GM18499 (cell line): ENCODE measurements at regions not wholly inside any gene's neighbourhood (a gene's known extent, or its start where the extent isn't known, plus 50 kb on each side); places are given as distances from the start of the nearest gene placed in this dataset.
"Not testable (repeated sequence)": the region's sequence is repeated elsewhere in the genome, so short reads cannot be mapped to it uniquely, and the experiment has no call there.

ENCODE experiments used
- ATAC-seq: cut with Tn5 transposase; IDR thresholded peaks from one replicate; pipeline ENCODE4 v1.9.1; 2021; ENCODE audit warnings: moderate number of reproducible peaks; ENCODE audit not compliant: insufficient read depth, unreplicated experiment

DNA sequence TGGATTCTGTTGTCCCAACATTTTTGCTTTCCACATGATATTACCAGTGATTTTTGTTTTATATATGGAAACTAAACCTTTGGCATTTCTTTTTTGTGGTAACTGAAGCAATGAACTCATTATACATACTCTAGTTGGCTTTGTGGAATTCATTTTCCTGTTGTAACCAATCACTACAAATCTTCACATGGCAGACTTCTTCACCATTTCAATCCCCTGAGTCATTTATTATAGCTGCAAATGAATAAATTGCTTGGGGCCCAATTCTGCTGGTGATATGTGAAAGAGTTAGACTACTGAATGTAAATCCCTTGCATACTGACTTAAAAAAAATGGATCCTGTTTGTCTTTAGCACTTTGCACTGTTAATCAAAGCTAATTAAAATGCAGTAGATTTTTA lies 1709.6 kb upstream of the WWC1 start:
- ATAC-seq = no peak

DNA sequence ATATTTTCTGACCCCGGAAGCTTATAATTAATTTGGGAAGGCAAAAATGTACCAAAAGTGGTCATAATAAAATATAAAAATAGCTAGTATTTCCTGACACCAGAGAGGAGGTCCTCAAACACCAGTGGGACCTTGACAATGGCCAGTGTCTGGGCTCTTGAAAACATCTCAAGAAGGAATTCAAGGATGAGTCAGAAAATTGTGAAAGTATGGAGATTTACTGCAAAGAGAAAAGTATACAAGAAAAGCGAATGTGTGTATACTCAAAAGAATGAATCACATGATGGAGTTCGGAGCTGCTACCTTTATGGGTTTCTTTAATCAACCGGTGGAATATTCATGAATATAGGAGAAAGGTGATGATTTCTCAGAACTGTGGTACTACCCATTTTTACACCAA lies 1709.0 kb upstream of the WWC1 start:
- no peak for ATAC-seq

DNA sequence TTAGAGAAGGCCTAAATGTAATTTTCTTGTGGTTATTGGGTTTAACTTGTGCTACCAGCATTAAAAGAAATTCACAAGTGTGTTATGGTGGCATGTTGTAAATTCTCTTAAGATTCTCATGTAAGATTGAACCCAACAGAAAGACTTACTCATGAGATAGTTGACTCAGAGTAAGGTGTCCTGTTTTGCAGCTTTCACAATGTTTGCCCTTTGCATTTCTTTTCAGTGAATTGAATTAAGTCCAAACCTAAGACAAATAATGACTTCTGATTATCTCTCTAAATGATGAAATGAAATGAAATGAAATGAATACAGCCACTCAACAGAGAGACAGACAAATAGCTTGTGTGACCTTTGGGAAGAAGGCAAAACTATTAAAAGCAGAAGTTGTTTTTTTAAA lies 1696.9 kb upstream of the WWC1 start:
- ATAC-seq = no peak

- ATAC-seq = no peak
Measured at GRCh38 chr5:166595274-166595951, 1696.0 kb upstream of the WWC1 start.

DNA sequence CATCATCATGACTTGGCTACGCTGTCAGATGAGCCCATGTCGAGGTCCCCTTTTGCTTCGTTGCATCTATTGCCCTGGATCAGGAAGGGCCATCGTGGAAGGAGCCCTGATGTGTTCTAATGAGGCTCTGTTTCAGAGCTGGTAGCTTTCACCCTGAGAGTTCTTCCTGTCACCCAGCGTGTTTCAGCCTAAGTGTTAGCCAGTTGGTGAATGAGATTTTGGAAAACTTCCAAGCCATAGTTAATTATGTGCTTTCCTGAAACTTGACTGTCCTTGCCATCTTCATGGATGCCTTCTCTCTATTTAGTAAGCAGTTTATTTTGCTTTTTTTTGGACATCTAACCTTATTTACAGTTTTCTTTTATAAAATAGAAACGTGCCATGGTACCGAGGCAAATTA lies 1695.4 kb upstream of the WWC1 start:
- no peak for ATAC-seq

DNA sequence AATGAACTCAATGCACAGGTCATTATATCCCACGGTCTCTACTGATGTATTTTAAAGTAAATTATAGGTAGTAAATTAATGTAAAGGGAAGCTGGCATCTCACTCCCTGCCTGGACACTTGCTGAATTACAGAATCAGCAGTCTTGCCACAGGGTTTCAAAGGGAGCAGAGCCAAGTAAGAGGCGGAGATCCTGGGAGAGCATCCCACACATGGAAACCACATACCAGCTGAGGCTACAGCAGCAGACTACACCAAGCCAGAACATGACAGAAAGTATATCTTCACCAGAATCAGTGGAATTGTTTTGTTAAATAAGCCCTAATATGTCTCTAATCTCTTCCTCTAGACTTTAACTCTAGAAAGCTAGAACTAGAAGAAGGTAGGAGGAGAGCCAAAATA lies 1689.2 kb upstream of the WWC1 start:
- ATAC-seq = no peak

DNA sequence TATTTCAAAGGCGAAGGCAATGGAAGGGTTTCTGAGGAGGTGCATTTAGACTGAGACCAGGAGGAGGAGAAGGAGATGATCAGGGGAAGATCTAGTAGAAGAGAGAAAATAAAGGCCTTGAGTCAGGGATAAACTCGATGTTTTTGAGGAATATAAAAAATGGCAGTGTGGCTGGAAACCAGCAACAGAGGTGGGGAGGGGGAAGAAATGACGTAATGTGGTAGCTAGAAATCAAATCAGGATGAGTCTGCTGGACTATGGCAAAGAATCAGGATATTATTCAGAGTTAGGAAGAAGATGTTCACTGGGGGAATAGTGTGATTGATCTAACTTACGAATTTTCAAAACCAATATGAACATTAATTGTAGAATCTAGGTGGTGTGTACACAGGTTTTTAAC lies 1673.9 kb upstream of the WWC1 start:
- no peak for ATAC-seq

GRCh38 chr5:166618526-166618925 lies 1672.9 kb upstream of the WWC1 start:
- ATAC-seq = no peak

GRCh38 chr5:166624573-166624972 lies 1666.9 kb upstream of the WWC1 start:
- no peak for ATAC-seq

- ATAC-seq = no peak
Measured at GRCh38 chr5:166625210-166625865, 1666.1 kb upstream of the WWC1 start.

DNA sequence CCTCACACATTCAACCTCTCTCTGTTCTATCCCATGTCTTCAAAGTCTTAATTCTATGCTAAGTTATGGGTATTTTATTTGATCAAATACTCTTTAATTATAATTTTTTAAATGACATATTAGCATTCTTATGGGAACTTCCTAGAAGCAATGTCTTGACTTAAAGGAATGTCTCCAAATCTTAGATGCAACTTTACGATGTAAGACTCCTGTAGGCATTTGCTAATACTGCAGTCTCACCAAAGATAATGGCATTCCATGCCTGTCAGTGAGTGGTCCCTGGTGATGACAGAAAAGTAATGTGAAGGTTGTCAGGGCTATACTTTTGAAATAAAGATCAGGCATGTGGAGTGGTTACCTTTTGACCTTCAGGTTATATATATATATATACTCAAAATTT lies 1654.2 kb upstream of the WWC1 start:
- no peak for ATAC-seq

DNA sequence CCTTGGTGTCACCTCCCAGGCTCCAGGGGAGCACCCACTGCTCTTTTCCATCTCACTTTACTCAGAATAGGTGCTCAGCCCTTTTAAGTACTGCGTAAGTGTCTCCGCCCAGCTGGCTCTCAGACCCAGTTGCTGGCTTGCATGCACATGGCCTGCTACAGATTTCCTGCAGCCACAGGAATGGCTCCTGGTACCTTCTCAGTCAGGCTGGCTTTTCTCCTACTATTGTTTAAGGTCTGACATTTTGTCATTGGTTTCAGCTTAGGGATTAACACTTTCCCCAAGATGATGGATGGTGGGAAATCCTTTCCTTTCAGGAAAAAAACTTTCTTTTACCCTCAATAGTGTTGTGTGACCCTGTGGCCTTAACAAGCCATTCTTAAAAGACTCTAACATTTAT lies 1652.3 kb upstream of the WWC1 start:
- no peak for ATAC-seq

DNA sequence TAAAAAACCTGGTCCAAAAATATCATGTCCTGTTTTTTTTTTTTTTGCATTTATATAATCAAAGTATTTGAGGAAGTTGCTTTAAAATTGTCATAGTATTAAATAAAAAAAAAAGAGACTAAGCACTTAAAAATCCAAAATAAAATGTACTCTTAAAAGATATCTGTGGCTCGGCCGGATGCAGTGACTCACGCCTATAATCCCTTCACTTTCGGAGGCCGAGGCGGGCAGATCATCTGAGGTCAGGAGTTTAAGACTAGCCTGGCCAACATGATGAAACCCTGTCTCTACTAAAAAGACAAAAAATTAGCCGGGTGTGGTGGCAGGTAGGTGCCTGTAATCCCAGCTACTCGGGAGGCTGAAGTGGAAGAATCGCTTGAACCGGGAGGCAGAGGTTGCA lies 1651.3 kb upstream of the WWC1 start:
- ATAC-seq = not testable (repeated sequence)

GRCh38 chr5:166648736-166649135 lies 1642.7 kb upstream of the WWC1 start:
- ATAC-seq = no peak

DNA sequence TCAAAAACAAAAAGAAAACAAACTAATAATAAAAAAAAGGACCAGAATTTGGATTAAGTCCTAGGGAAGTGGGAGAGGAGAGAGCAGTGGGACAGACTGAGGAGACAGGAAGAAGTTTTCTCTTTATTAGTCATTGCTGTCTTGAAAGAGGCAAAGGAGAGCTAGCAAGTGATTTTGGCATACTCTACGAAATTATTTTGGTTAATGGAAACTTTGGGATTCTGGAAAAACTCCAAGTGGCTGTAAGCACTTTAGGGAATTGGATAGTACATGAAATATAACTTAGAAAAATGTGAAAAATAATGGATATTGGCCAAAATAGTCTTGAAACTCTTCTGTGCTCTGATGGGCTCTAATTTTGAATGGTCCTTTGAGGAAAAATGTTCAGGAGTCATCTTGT lies 1641.8 kb upstream of the WWC1 start:
- no peak for ATAC-seq

DNA sequence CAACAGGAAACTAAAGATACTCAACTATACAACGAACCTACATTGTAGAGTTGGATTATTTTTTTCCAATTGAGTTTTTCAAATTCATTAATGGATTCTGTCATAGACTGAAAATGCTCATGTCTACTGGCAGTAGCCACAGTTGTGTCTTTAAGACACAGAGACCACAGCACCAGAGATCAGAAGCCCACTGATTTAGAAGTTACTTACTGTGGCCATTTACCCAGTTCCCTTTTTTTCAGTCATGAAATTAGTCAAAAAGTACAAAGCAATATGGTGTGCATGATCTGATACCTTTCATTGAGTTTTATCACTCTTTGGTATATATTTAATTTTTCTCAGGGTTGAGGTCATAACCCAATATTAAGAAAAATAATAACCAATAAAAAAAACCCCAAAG lies 1640.2 kb upstream of the WWC1 start:
- ATAC-seq = no peak

DNA sequence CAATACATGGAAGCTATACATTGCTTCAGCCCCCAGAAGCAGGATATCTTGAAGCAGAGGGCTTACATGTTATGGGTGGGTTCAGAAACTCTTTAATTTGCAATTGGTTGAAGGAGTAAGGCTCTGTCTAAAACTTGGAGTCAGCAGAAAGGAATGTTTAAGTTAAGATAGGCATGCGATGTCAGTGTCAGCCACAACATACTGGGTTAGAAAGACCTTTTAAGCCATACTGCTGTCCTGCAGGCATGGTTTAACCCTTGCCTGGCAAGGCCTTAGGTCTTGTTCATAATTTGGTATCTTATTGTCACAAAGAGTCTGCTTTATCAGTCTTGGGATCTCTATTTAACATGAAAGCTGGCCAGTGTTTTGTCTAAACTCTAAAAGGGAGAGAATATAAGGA lies 1619.6 kb upstream of the WWC1 start:
- no peak for ATAC-seq

GRCh38 chr5:166672431-166672830 lies 1619.0 kb upstream of the WWC1 start:
- ATAC-seq = no peak

DNA sequence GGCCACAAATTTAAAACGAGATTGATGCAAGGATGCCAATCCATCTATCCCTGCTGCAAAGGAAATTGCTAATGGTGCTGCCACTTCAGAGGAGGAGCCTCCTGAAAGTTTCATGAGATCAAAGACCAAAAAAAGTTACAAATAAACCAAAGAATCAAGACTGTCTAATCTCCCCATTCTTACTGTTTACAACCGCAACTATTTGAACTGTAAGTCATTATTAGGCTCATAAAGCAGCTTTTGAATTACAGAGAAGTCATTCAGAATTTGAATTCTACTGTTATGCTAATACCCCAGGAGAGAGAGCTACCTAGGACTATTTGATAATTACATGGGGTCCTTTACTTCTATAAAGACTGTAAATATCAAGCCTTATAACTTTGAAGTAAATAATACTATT lies 1613.6 kb upstream of the WWC1 start:
- ATAC-seq = no peak

- ATAC-seq = no peak
Measured at GRCh38 chr5:166679331-166679730, 1612.1 kb upstream of the WWC1 start.

GRCh38 chr5:166695326-166695725 lies 1596.1 kb upstream of the WWC1 start:
- ATAC-seq = no peak

GRCh38 chr5:166708291-166708690 lies 1583.2 kb upstream of the WWC1 start:
- ATAC-seq = no peak
